PC-9 (cell line): ENCODE measurements at regions not wholly inside any gene's neighbourhood (a gene's known extent, or its start where the extent isn't known, plus 50 kb on each side); places are given as distances from the start of the nearest gene placed in this dataset.

Source experiments
- BruUV-seq: library from RNA; stranded (reverse); fragments of 400-500 nt; replicated peaks from 2 replicates; lab custom pipeline; 2021; lab: Mats Ljungman, UMichigan
- CTCF ChIA-PET: fragments of 300-600 bp; sonication (Branson Sonifier 250); formaldehyde crosslinking; loops from one replicate; lab custom pipeline; 2022; ENCODE audit warnings: antibody characterized with exemption; lab: Charles Lee
- POLR2A ChIA-PET: fragments of 300-600 bp; sonication (Branson Sonifier 250); formaldehyde crosslinking; loops from one replicate; lab custom pipeline; 2022; ENCODE audit warnings: antibody characterized with exemption; ENCODE audit not compliant: unreplicated experiment; lab: Charles Lee
- DNase-seq, 2 experiments: peaks; one replicate each; pipeline versions ENCODE4 v3.0.0 to v3.0.0-alpha.2; 2015 to 2022; ENCODE audit warnings: mixed read lengths in 1 of 2
- H2AFZ ChIP-seq: fragments of 200-600 bp; sonication (generic); 2 replicates; pipeline ENCODE4 v1.8.1; 2017; ENCODE audit warnings: antibody characterized with exemption
- H3F3A ChIP-seq: fragments of 200-600 bp; sonication (generic); 2 replicates; pipeline ENCODE4 v1.8.1; 2017; ENCODE audit warnings: antibody characterized with exemption, mild to moderate bottlenecking, low read depth; ENCODE audit not compliant: insufficient read depth
- H3K27ac ChIP-seq: fragments of 200-600 bp; sonication (generic); 2 replicates; pipeline ENCODE4 v1.6.1; 2016; ENCODE audit warnings: mixed run types
- H3K27me3 ChIP-seq: fragments of 200-600 bp; sonication (generic); 2 replicates; pipeline ENCODE4 v1.6.1; 2016; ENCODE audit warnings: low read depth, mixed run types; ENCODE audit not compliant: insufficient read depth
- H3K36me3 ChIP-seq: fragments of 200-600 bp; sonication (generic); 2 replicates; pipeline ENCODE4 v1.6.1; 2016; ENCODE audit warnings: low read depth, mixed run types
- H3K4me1 ChIP-seq: fragments of 200-600 bp; sonication (generic); replicated peaks from 2 replicates; pipeline ENCODE4 v1.6.1; 2016; ENCODE audit warnings: mixed run types; ENCODE audit not compliant: insufficient read depth
- H3K4me2 ChIP-seq: fragments of 200-600 bp; sonication (generic); 2 replicates; pipeline ENCODE4 v1.6.1; 2017; ENCODE audit warnings: mixed run types
- H3K4me3 ChIP-seq: fragments of 200-600 bp; sonication (generic); 2 replicates; pipeline ENCODE4 v1.6.1; 2016; ENCODE audit warnings: mixed run types
- H3K79me2 ChIP-seq: fragments of 200-600 bp; sonication (generic); 2 replicates; pipeline ENCODE4 v1.6.1; 2017; ENCODE audit warnings: low read depth, mixed run types
- H3K9me2 ChIP-seq: fragments of 200-600 bp; sonication (generic); 2 replicates; pipeline ENCODE4 v1.8.1; 2017; ENCODE audit warnings: mild to moderate bottlenecking; ENCODE audit not compliant: insufficient read depth
- H3K9me3 ChIP-seq: fragments of 200-600 bp; sonication (generic); 2 replicates; pipeline ENCODE4 v1.8.1; 2016; ENCODE audit warnings: low read depth; ENCODE audit not compliant: insufficient read depth
- H4K20me1 ChIP-seq: fragments of 200-600 bp; sonication (generic); 2 replicates; pipeline ENCODE4 v1.8.1; 2017; ENCODE audit not compliant: insufficient read depth
- EZH2 ChIP-seq: fragments of 200-600 bp; sonication (generic); IDR thresholded peaks from 2 replicates; pipeline ENCODE4 v1.8.0; 2017; ENCODE audit warnings: antibody characterized with exemption, low read depth
- intact Hi-C: fragments of 100-400 bp; cut with micrococcal nuclease; formaldehyde crosslinking; loops from one replicate; pipeline ENCODE4 v1.10.0; 2022; ENCODE audit not compliant: unreplicated experiment
- TF ChIP-seq, protein P1 (sequence below): fragments of 200-600 bp; sonication (generic); conservative IDR thresholded peaks from 2 replicates; pipeline ENCODE4 v1.6.1; 2017; ENCODE audit warnings: mixed run types, antibody characterized with exemption, mild to moderate bottlenecking, moderate library complexity

DNA sequence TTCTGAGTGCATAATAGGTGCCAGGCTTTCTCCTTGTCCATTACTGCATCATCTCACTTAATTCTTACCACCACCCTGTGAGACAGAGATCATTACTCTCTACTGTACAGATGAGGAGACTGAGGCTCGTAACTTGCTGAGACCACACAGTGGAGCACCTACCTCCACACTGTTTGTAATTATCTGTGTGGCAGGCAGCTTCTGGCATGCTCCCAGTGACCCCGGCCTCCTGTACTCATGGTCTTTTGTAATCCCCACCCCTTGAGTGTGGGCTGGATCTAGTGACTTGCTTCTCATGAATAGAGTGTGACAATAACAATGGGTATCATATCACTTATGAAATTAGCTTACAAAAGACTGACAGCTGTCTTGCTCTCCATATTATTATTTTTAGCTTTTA, 407.3 kb downstream of the MATN1 start:
- DNase-seq = no peak
- TF ChIP-seq, protein P1, sequence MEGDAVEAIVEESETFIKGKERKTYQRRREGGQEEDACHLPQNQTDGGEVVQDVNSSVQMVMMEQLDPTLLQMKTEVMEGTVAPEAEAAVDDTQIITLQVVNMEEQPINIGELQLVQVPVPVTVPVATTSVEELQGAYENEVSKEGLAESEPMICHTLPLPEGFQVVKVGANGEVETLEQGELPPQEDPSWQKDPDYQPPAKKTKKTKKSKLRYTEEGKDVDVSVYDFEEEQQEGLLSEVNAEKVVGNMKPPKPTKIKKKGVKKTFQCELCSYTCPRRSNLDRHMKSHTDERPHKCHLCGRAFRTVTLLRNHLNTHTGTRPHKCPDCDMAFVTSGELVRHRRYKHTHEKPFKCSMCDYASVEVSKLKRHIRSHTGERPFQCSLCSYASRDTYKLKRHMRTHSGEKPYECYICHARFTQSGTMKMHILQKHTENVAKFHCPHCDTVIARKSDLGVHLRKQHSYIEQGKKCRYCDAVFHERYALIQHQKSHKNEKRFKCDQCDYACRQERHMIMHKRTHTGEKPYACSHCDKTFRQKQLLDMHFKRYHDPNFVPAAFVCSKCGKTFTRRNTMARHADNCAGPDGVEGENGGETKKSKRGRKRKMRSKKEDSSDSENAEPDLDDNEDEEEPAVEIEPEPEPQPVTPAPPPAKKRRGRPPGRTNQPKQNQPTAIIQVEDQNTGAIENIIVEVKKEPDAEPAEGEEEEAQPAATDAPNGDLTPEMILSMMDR = no peak
- TF ChIP-seq EZH2 = no peak
- H3K9me2 ChIP-seq = no peaks in the 10 kb centered on the region
- no peaks in the 10 kb centered on the region for H3K79me2 ChIP-seq
- no peaks in the 10 kb centered on the region for H3F3A ChIP-seq
- H4K20me1 ChIP-seq = no peaks in the 10 kb centered on the region
- BruUV-seq = no TSS peak
- H3K4me1 ChIP-seq = no peaks in the 10 kb centered on the region
- no peak overlapping the region for H3K4me3 ChIP-seq
- H3K4me2 ChIP-seq = no peak overlapping the region
- H3K27me3 ChIP-seq = peaks cover 70% of the 10 kb centered on the region
- no peak overlapping the region for H3K27ac ChIP-seq
- H2AFZ ChIP-seq = no peak overlapping the region
- intact Hi-C loops = no loop called here
- no peaks in the 10 kb centered on the region for H3K9me3 ChIP-seq
- ChIA-PET CTCF (no interaction called here), POLR2A (no interaction called here)
- no peaks in the 10 kb centered on the region for H3K36me3 ChIP-seq

DNA sequence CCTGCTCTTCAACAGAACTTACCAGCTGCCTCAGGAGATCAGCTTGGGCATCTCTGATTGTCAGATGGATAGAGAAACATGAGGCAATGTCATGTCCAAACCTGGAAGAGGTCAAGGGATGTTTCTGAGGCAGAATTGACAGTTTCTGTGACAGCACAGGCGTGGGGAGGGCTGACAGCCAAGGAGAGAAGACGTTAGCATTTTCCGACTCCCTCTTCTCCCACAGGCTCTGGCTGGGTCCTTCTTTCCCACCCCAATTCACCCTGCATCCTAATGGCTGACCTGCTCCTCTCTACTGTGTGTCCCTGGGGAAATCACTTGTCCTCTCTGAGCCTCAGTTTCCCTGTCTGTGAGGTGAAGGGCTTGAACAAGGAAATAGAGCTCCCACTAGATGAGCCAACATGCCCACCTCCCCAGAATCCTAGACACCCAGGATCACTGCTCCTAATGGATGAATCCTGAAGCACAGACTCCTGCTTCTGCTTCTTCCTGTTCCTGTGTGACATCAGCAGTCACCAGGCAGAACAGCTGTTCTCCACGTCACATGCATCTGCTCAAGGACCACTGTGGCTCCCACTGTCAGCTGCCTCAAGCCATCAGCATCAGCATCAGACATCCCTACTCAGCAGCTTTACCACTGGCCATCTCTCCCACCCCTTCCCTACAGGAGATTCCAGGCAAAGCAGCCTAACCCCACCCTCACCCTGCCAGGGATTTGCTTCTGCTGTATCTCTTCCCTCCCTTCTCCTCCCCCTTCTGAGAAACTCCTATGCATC, 408.0 kb downstream of the MATN1 start:
- DNase-seq = no peak

DNA sequence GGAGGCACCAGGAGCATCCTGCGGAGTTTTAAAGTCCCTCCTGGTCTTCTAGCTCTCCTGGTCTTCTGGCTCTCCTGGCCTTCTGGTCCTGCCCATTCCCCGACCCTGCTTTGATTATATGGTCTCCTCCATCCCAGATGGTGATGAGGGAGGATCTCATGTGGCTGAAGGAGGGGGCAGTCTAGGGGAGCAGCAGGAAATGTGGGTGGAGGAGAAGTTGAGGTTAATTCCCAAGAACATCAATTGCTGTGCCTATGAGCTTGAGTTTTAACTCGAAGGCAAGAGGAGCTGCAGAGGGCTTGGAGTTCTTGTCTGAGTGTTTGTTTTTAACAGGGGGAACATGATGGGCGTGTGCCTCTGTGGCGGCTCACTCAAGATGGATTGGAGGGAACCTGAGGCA, 408.8 kb downstream of the MATN1 start:
- Histone ChIP-seq H3F3A (no peaks in the 10 kb centered on the region), H3K9me2 (no peaks in the 10 kb centered on the region), H3K9me3 (no peaks in the 10 kb centered on the region), H3K27ac (no peak overlapping the region), H3K4me1 (no peaks in the 10 kb centered on the region), H4K20me1 (no peaks in the 10 kb centered on the region), H3K79me2 (no peaks in the 10 kb centered on the region), H3K27me3 (peaks cover 63% of the 10 kb centered on the region), H3K4me3 (no peak overlapping the region), H2AFZ (no peak overlapping the region), H3K4me2 (no peak overlapping the region), H3K36me3 (no peaks in the 10 kb centered on the region)
- BruUV-seq = no TSS peak
- DNase-seq = no peak
- CTCF ChIA-PET = no interaction called here
- intact Hi-C loops = no loop called here
- no peak for TF ChIP-seq EZH2
- TF ChIP-seq, protein P1 = no peak
- POLR2A ChIA-PET = no interaction called here

More for the DNA sequence above, 408.0 kb downstream of the MATN1 start:
- no peaks in the 10 kb centered on the region for H3K79me2 ChIP-seq
- no peaks in the 10 kb centered on the region for H4K20me1 ChIP-seq
- H3K4me2 ChIP-seq = no peak overlapping the region
- no peak overlapping the region for H3K27ac ChIP-seq
- no peaks in the 10 kb centered on the region for H3K9me2 ChIP-seq
- no peak overlapping the region for H2AFZ ChIP-seq
- no peaks in the 10 kb centered on the region for H3K36me3 ChIP-seq
- intact Hi-C loops = no loop called here
- TF ChIP-seq, protein P1 = no peak
- H3K27me3 ChIP-seq = peaks cover 65% of the 10 kb centered on the region
- H3K9me3 ChIP-seq = no peaks in the 10 kb centered on the region
- no peaks in the 10 kb centered on the region for H3K4me1 ChIP-seq
- ChIA-PET CTCF (no interaction called here), POLR2A (no interaction called here)
- no peak overlapping the region for H3K4me3 ChIP-seq
- no peaks in the 10 kb centered on the region for H3F3A ChIP-seq
- BruUV-seq = no TSS peak
